Progenitor cell of endocrine pancreas (in vitro differentiated cells): ENCODE measurements at regions not wholly inside any gene's neighbourhood (a gene's known extent, or its start where the extent isn't known, plus 50 kb on each side); places are given as distances from the start of the nearest gene placed in this dataset.

ENCODE experiments used
- DNase-seq: peaks from one replicate; pipeline ENCODE4 v3.0.0; 2021; ENCODE audit warnings: low spot score; ENCODE audit not compliant: unreplicated experiment
- H3K27ac Mint-ChIP-seq: 2 replicates; pipeline ENCODE4 v1.8.0; 2021; ENCODE audit warnings: mild to moderate bottlenecking, moderate library complexity, mixed read lengths
- H3K27me3 Mint-ChIP-seq: 2 replicates; pipeline ENCODE4 v1.8.0; 2021; ENCODE audit warnings: mixed read lengths
- H3K36me3 Mint-ChIP-seq: 2 replicates; pipeline ENCODE4 v1.8.0; 2022; ENCODE audit warnings: mixed read lengths; ENCODE audit not compliant: insufficient read depth
- H3K4me1 Mint-ChIP-seq: 2 replicates; pipeline ENCODE4 v1.8.0; 2021; ENCODE audit warnings: low read depth, mixed read lengths
- H3K4me3 Mint-ChIP-seq: 2 replicates; pipeline ENCODE4 v1.8.0; 2021; ENCODE audit warnings: low read depth, mild to moderate bottlenecking, moderate library complexity, mixed read lengths
- H3K9me3 Mint-ChIP-seq: 2 replicates; pipeline ENCODE4 v1.8.0; 2021; ENCODE audit warnings: low read depth, mixed read lengths
- TF ChIP-seq, protein P1 (sequence below): fragments of 200-600 bp; sonication (generic); IDR thresholded peaks from one replicate; pipeline ENCODE4 v1.5.0; 2021; ENCODE audit warnings: antibody characterized with exemption, mild to moderate bottlenecking; ENCODE audit not compliant: unreplicated experiment

DNA sequence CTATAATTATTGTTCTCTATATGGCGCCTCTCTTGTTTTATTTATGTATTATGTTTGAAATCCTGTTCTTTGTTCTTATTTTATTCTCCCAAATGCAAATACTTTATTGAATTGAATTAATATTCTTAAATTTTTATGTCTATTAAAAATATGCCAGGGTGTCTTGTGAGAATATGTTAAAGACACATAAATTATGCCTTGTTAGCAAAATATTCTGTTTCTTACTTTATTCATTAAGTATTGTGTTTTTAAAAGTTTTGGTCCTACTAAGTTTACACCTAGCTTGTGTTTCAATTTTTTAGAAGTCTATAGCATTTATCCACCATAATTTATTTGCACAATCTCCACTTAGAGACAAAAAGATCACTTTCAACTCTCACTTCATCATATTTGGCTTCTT is 741.5 kb upstream of the SLC39A10 start:
- no peak for DNase-seq
- Mint-ChIP-seq H3K9me3 (no peaks in the 10 kb centered on the region), H3K36me3 (no peaks in the 10 kb centered on the region), H3K27ac (no peak overlapping the region), H3K4me3 (no peak overlapping the region), H3K27me3 (no peaks in the 10 kb centered on the region), H3K4me1 (peaks cover 3% of the 10 kb centered on the region)
- TF ChIP-seq, protein P1, sequence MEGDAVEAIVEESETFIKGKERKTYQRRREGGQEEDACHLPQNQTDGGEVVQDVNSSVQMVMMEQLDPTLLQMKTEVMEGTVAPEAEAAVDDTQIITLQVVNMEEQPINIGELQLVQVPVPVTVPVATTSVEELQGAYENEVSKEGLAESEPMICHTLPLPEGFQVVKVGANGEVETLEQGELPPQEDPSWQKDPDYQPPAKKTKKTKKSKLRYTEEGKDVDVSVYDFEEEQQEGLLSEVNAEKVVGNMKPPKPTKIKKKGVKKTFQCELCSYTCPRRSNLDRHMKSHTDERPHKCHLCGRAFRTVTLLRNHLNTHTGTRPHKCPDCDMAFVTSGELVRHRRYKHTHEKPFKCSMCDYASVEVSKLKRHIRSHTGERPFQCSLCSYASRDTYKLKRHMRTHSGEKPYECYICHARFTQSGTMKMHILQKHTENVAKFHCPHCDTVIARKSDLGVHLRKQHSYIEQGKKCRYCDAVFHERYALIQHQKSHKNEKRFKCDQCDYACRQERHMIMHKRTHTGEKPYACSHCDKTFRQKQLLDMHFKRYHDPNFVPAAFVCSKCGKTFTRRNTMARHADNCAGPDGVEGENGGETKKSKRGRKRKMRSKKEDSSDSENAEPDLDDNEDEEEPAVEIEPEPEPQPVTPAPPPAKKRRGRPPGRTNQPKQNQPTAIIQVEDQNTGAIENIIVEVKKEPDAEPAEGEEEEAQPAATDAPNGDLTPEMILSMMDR = no peak

DNA sequence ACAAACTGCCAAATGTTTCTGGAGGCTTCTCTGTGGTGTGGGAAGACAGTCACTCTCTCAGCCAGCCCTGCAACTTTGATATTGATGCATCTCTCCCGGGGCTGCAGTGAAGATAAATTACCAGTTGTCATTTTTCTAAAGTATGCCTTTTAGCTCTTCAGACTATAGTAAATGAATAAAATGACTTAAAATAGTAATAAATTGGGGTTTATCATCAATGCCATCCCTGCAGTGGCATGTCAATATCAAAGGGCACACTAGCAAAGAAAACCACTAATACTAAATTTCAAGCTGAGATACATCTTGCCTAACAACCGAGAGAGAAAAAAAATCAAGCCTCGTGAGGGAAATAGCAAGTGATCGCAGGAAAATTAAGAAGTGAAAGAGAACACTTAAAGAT is 749.5 kb upstream of the SLC39A10 start:
- no peak overlapping the region for H3K4me3 Mint-ChIP-seq
- H3K27me3 Mint-ChIP-seq = no peaks in the 10 kb centered on the region
- H3K9me3 Mint-ChIP-seq = peaks cover 5% of the 10 kb centered on the region

DNA sequence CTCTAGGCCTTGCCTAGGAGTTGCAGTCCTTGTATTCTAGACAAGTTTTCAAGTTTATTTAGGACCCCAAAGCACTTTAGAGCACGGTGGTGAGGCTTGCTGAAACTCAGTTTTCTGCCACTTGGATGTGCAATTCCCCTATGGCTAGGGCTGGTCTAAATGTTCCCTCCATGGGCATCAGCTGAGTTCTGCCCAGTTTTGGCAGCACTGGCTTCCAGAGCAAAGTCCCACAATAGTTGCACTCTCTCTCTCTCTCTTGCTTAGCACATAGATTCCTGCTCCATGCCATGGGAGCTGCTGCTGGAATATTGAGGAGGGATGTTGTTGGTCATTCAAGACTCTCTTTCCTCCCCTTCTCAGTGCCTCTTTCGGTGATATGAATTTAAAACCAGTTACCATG is 760.2 kb upstream of the SLC39A10 start:
- Mint-ChIP-seq H3K27me3 (no peaks in the 10 kb centered on the region), H3K4me3 (no peak overlapping the region), H3K27ac (no peak overlapping the region), H3K9me3 (no peaks in the 10 kb centered on the region), H3K4me1 (no peaks in the 10 kb centered on the region), H3K36me3 (no peaks in the 10 kb centered on the region)
- TF ChIP-seq, protein P1 = no peak
- no peak for DNase-seq

More for the DNA sequence above, 749.5 kb upstream of the SLC39A10 start:
- TF ChIP-seq, protein P1 = no peak
- Mint-ChIP-seq H3K36me3 (no peaks in the 10 kb centered on the region), H3K27ac (no peak overlapping the region), H3K4me1 (no peaks in the 10 kb centered on the region)
- no peak for DNase-seq

DNA sequence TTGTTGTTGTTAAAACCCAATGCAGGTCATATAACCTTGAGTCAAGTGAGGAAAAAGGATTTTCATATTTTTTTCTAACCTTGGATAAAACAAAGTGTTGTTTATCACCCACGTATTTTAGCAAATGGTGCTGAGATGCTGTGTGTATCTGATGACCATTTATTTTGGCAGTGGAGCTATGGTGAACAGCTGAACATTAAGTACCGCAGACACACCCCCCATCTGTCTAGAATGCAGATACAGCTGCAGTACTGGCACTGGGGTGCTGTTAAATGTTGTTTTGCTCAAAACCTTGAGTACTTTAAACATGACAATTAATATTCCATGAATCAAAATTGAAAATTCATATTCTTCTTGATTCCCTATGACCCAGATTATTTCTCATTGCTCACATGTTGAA is 773.3 kb upstream of the SLC39A10 start:
- TF ChIP-seq, protein P1 = no peak
- Mint-ChIP-seq H3K27me3 (no peaks in the 10 kb centered on the region), H3K4me3 (no peak overlapping the region), H3K4me1 (peaks cover 4% of the 10 kb centered on the region), H3K27ac (no peak overlapping the region), H3K9me3 (no peaks in the 10 kb centered on the region), H3K36me3 (no peaks in the 10 kb centered on the region)
- DNase-seq = no peak

DNA sequence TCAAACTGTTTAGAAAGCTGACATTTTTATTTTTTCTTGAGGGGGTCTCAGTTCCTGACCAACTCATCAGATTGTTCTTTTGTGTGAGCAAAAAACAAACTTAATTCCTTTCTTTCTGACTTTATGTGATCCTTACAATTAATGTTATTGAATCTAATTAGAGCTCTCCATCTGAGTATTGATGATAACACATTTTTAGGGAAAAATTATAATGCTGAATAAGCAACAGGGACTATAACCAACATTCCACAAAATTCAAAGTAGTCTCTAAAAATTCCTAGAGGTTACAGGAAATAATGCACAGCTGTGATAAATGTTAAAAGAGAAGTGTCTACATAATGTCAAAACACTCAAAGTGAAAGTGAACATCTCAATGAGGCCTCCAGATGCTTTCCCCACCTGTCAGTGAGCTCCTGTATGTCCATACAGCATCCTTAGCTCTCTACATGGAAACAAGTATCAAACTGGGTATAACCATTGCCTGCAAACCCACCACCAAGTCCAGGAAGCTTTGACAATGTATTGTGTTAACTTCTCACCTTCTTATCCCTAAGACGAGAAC is 786.0 kb upstream of the SLC39A10 start:
- DNase-seq = no peak
- Mint-ChIP-seq H3K36me3 (no peaks in the 10 kb centered on the region), H3K4me1 (peaks cover 2% of the 10 kb centered on the region), H3K9me3 (no peaks in the 10 kb centered on the region), H3K27ac (no peak overlapping the region), H3K4me3 (no peak overlapping the region), H3K27me3 (no peaks in the 10 kb centered on the region)
- TF ChIP-seq, protein P1 = no peak
